SH-SY5Y (cell line): ENCODE measurements at regions not wholly inside any gene's neighbourhood (a gene's known extent, or its start where the extent isn't known, plus 50 kb on each side); places are given as distances from the start of the nearest gene placed in this dataset.

Source experiments
- GATA2 ChIP-seq: IDR thresholded peaks from 2 replicates; pipeline ENCODE4 v1.6.1; 2011; ENCODE audit warnings: mild to moderate bottlenecking, low read depth, low read length
- GATA3 ChIP-seq: IDR thresholded peaks from 2 replicates; pipeline ENCODE4 v1.6.1; 2011; ENCODE audit warnings: low read depth, mild to moderate bottlenecking, low read length, moderate library complexity

- no peak for TF ChIP-seq GATA2
- no peak for TF ChIP-seq GATA3
Observed at GRCh38 chr5:167995844-167996425, 295.5 kb upstream of the WWC1 start.
